Activated naive CD8-positive, alpha-beta T cell treated with anti-CD3 and anti-CD28 coated beads, Interleukin-2, amount 50 U/mL, for 24 hours (primary cell): ENCODE measurements at regions not wholly inside any gene's neighbourhood (a gene's known extent, or its start where the extent isn't known, plus 50 kb on each side); places are given as distances from the start of the nearest gene placed in this dataset.
"Not testable (repeated sequence)": the region's sequence is repeated elsewhere in the genome, so short reads cannot be mapped to it uniquely, and the experiment has no call there.

Source experiments
- ATAC-seq: fragments of 150-1000 bp; cut with Tn5 transposase; one replicate; pipeline ENCODE4 v1.10.0; 2021
- DNase-seq: peaks from one replicate; pipeline ENCODE4 v3.0.0; 2021
- H3K27ac Mint-ChIP-seq: one replicate; pipeline ENCODE4 v1.8.0; 2021; ENCODE audit warnings: mild to moderate bottlenecking, mixed read lengths
- H3K27me3 Mint-ChIP-seq: one replicate; pipeline ENCODE4 v1.8.0; 2021; ENCODE audit warnings: mixed read lengths
- H3K36me3 Mint-ChIP-seq: one replicate; pipeline ENCODE4 v1.8.0; 2021; ENCODE audit warnings: low read depth, mixed read lengths
- H3K4me1 Mint-ChIP-seq: one replicate; pipeline ENCODE4 v1.8.0; 2021; ENCODE audit warnings: mixed read lengths
- H3K4me3 Mint-ChIP-seq: one replicate; pipeline ENCODE4 v1.8.0; 2021; ENCODE audit warnings: mild to moderate bottlenecking, moderate library complexity, mixed read lengths
- H3K9me3 Mint-ChIP-seq: one replicate; pipeline ENCODE4 v1.8.0; 2021; ENCODE audit warnings: mixed read lengths

DNA sequence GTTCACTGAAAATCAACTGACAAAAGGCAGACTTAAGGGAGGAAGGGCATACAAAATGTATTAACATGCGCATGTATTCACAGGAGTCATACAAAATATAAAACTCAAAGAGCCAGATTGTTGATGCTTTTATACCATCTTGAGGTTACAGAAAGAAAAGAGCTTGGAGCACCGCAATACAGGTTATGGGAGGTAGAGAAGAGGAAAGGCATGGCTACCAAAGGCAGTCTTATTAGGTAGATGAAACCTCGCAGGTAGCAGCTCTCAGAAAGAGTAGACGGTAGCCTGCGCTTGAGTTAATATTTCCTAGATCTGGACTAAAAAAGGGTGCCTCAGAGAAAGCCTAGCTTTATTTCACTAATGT is 69.0 kb upstream of the DHRS4 start:
- peaks cover 2% of the 10 kb centered on the region for H3K36me3 Mint-ChIP-seq
- H3K4me1 Mint-ChIP-seq, result no peaks in the 10 kb centered on the region
- ATAC-seq (no peak), DNase-seq (no peak)
- H3K4me3 Mint-ChIP-seq, result no peak overlapping the region
- H3K27ac Mint-ChIP-seq, result no peak overlapping the region
- peaks cover 8% of the 10 kb centered on the region for H3K9me3 Mint-ChIP-seq
- peaks cover 24% of the 10 kb centered on the region for H3K27me3 Mint-ChIP-seq

DNA sequence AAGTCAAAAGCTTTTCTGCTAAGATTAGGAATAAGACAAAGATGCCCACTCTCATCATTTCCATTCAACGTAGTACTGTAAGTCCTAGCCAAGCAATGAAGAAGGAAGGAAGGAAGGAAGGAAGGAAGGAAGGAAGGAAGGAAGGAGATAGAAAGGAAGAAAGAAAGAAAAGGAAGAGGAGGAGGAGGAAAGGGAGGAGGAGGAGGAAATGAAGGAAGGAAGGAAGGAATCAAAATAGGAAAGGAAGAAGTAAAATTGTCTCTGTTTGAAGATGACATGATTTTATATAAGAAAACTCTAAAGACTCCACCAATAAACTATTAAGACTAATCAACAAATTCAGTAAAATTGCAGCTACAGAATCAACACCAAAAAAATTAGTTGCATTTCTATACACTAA is 66.0 kb upstream of the DHRS4 start:
- ATAC-seq (no peak), DNase-seq (no peak)
- Mint-ChIP-seq H3K9me3 (peaks cover 8% of the 10 kb centered on the region), H3K4me1 (no peaks in the 10 kb centered on the region), H3K27ac (no peak overlapping the region), H3K4me3 (no peak overlapping the region), H3K27me3 (peaks cover 27% of the 10 kb centered on the region), H3K36me3 (peaks cover 2% of the 10 kb centered on the region)

DNA sequence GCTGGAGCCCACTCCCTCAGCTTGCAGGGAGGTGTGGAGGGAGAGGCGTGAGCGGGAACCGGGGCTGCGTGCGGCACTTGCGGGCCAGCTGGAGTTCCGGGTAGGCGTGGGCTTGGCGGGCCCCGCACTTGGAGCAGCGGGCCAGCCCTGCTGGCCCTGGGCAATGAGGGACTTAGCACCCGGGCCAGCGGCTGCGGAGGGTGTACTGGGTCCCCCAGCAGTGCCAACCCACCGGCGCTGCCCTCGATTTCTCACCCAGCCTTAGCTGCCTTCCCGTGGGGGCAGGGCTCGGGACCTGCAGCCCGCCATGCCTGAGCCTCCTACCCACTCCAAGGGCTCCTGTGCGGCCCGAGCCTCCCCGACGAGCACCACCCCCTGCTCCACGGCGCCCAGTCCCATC is 61.9 kb upstream of the DHRS4 start:
- not testable (repeated sequence) for ATAC-seq, H3K4me3 Mint-ChIP-seq, H3K9me3 Mint-ChIP-seq, H3K27ac Mint-ChIP-seq, DNase-seq, H3K36me3 Mint-ChIP-seq, H3K4me1 Mint-ChIP-seq
- H3K27me3 Mint-ChIP-seq, result peaks cover 23% of the 10 kb centered on the region

DNA sequence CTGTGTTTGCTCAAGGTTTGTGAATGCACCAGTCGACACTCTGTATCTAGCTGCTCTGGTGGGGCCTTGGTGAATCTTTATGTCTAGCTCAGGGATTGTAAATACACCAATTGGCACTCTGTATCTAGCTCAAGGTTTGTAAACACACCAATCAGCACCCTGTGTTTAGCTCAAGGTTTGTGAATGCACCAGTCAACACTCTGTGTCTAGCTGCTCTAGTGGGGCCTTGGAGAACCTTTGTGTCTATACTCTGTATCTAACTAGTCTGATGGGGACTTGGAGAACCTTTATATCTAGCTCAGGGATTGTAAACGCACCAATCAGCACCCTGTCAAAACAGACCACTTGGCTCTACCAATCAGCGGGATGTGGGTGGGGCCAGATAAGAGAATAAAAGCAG is 61.3 kb upstream of the DHRS4 start:
- H3K4me3 Mint-ChIP-seq, ATAC-seq, DNase-seq: not testable (repeated sequence)

DNA sequence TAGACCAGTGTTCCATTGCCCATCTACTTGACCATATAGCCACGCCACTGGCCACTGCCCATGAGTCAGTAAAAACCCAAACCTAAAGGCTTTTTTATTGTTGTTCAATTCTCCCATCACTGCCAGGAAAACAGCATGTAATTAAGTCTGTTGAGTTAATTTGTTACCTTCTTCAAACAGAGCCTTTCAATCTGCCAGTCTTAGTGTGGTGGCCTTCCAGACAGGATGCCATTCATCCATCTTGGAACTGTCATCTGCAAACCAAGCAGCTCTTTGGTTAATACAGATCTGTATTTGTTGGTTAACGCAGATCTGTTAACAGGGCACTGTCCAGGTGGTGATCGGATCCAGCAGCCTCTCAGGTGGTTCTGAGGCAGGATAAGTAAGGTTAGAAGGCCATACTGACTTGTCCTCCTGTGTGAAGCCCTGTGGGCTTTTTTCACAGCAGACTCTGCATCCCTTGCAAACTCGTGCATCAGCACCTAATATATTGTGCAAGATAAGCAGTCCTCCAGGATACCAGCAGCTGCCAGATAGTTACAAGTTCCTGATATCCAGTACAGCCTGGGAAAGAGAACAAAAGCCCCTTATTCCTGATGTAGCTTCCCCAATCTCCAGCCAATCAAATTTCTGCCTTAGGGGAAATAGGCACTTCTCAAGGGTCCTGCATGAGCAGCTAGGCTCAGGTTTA is 59.1 kb upstream of the DHRS4 start:
- H3K36me3 Mint-ChIP-seq, result no peaks in the 10 kb centered on the region
- no peaks in the 10 kb centered on the region for H3K9me3 Mint-ChIP-seq
- no peak for ATAC-seq

More for the DNA sequence above, 61.3 kb upstream of the DHRS4 start:
- H3K27me3 Mint-ChIP-seq, result peaks cover 21% of the 10 kb centered on the region
- not testable (repeated sequence) for H3K27ac Mint-ChIP-seq, H3K4me1 Mint-ChIP-seq, H3K36me3 Mint-ChIP-seq, H3K9me3 Mint-ChIP-seq

DNA sequence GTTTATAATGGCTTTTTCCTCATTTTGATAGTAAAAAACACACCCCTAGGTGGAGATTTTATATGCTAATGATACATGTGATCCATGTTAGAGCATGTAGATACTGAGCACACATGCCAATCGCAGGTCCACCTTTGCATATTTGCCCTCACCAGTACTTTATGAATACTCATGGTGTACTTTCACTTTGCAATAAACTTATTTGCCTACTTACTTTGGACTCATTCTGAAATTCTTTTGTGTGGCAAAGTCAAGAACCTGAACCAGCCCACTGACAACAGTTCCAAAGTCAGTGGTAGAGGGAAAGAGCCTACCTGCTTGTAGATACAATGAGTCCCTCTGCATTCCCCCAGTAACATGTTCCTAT is 58.5 kb upstream of the DHRS4 start:
- Mint-ChIP-seq H3K9me3 (no peaks in the 10 kb centered on the region), H3K4me1 (no peaks in the 10 kb centered on the region), H3K27ac (no peak overlapping the region), H3K27me3 (peaks cover 6% of the 10 kb centered on the region), H3K36me3 (no peaks in the 10 kb centered on the region), H3K4me3 (no peak overlapping the region)
- ATAC-seq, result no peak
- DNase-seq, result no peak

More for the DNA sequence above, 59.1 kb upstream of the DHRS4 start:
- Mint-ChIP-seq H3K4me1 (no peaks in the 10 kb centered on the region), H3K27ac (no peak overlapping the region), H3K27me3 (peaks cover 6% of the 10 kb centered on the region), H3K4me3 (no peak overlapping the region)
- DNase-seq, result no peak

DNA sequence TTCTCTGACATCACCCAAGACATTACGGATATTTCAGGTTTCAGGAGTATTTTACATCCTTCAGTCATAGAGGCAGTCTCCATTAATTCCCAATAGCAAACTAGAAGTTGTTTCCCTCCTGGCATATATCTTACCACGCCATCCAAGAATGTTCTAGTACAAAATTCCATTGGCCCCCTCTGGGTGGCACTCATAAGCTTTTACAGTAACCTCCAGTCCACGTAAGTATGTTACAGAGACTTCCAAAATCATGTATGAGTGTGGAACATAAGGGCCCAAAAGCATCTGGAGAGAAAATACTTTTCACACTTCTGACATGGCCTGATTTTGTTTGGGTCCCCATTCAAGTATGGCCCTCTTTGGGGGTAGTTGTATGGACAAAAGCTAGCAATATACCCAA is 58.1 kb upstream of the DHRS4 start:
- Mint-ChIP-seq H3K36me3 (no peaks in the 10 kb centered on the region), H3K27ac (no peak overlapping the region), H3K27me3 (peaks cover 7% of the 10 kb centered on the region), H3K9me3 (no peaks in the 10 kb centered on the region), H3K4me3 (no peak overlapping the region), H3K4me1 (no peaks in the 10 kb centered on the region)
- ATAC-seq, result no peak
- DNase-seq, result no peak

DNA sequence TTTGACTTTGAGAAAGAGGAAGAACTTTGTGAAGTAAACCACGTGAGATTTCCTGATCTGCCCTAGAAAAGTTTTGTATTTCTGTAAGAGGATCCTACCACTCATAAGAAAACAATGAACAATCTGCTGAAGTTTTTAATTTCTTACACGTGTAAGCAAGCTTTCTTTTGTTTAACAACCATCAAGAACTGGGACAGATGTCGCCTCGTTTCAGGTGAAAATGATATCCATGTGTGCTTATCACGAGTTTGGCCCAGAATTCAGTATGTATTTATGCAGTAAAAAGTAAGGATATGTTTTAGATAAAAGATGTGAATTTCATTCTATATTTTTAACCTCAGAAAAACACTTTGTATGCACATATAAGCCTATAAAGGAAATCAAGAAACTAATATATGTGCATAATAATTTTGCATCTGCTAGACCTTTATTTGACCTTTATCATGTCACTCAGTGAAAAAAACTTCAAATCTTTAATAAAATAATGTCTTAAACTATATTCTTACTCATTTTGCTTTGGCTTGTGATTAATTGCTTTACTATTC is 56.9 kb upstream of the DHRS4 start:
- Mint-ChIP-seq H3K27me3 (peaks cover 10% of the 10 kb centered on the region), H3K36me3 (no peaks in the 10 kb centered on the region), H3K9me3 (no peaks in the 10 kb centered on the region), H3K4me3 (no peak overlapping the region), H3K4me1 (no peaks in the 10 kb centered on the region), H3K27ac (no peak overlapping the region)
- ATAC-seq (no peak), DNase-seq (no peak)

DNA sequence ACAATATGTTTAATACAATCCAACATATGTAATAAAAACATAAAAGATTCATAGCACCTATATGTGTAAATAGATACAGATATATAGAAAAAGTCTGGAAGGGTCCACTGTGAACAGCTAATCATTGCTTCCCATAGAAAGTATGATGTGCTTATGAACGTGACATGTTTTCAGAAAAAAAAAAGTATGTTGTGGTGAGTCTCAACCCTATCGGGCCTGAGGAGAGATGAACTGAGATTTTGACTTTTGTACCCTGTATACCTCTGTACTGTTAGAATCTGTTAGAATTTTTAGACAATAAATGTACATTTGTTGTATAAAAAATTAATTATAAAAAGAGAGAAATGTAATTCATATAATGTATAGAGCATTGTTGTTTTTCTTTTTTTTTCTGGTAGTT is 56.3 kb upstream of the DHRS4 start:
- not testable (repeated sequence) for DNase-seq, H3K9me3 Mint-ChIP-seq, H3K27ac Mint-ChIP-seq, H3K36me3 Mint-ChIP-seq, H3K4me1 Mint-ChIP-seq, ATAC-seq, H3K4me3 Mint-ChIP-seq
- H3K27me3 Mint-ChIP-seq, result peaks cover 10% of the 10 kb centered on the region

DNA sequence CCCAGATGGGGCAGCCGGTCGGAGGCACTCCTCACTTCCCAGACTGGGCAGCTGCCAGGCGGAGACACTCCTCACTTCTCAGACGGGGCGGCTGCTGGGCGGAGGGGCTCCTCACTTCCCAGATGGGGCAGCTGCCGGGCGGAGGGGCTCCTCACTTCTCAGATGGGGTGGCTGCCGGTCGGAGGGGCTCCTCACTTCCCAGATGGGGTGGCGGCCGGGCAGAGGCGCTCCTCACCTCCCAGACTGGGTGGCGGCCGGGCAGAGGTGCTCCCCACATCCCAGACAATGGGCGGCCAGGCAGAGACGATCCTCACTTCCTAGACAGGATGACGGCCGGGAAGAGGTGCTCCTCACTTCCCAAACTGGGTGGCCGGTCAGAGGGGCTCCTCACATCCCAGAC is 55.2 kb upstream of the DHRS4 start:
- DNase-seq, H3K4me3 Mint-ChIP-seq, ATAC-seq, H3K9me3 Mint-ChIP-seq, H3K27ac Mint-ChIP-seq, H3K36me3 Mint-ChIP-seq, H3K4me1 Mint-ChIP-seq: not testable (repeated sequence)
- peaks cover 15% of the 10 kb centered on the region for H3K27me3 Mint-ChIP-seq

DNA sequence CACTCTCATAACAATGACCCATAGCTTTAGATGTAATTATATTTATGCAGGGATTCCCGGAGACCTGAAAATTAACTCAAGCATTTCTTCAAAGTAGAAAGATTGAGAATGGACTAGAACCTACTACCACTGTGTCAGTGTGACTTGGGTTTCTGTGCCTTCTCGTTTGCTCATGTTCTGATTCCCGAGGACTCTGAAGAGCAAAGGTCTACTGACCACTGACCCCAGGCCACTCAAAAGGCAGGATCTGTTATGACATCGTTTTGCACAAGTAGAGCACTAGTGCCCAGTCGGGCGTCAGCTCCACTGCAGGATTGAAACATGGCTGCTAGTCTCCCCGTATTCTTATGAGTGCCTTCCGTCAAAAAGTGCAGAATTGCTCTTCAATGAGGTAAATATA is 53.8 kb upstream of the DHRS4 start:
- no peaks in the 10 kb centered on the region for H3K36me3 Mint-ChIP-seq
- H3K9me3 Mint-ChIP-seq, result no peaks in the 10 kb centered on the region
- H3K27ac Mint-ChIP-seq, result no peak overlapping the region
- no peaks in the 10 kb centered on the region for H3K4me1 Mint-ChIP-seq
- no peak overlapping the region for H3K4me3 Mint-ChIP-seq
- ATAC-seq, result no peak
- no peak for DNase-seq
- H3K27me3 Mint-ChIP-seq, result peaks cover 13% of the 10 kb centered on the region

DNA sequence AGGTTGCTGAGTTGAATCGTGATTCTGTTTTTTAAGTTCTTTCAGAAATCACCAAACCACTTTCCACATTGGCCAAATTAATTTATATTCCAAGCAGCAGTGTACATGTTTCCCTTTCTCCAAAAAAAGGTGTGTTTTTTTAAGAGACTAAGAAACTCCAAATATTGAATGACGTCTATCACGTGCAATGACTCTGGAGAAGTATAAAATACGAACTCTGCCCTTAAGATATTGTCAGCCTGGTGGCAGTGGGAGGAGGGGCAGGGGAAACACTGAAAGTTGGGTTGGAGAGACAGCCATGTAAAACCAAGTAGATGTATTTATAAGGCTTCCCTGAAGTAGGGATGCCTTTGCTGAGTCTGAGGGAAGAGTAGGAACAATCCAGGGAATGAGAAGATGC is 50.1 kb upstream of the DHRS4 start:
- Mint-ChIP-seq H3K4me1 (no peaks in the 10 kb centered on the region), H3K36me3 (no peaks in the 10 kb centered on the region), H3K4me3 (no peak overlapping the region), H3K27ac (no peak overlapping the region), H3K27me3 (peaks cover 19% of the 10 kb centered on the region), H3K9me3 (no peaks in the 10 kb centered on the region)
- DNase-seq (no peak), ATAC-seq (no peak)
